ENCODE measurements at regions not wholly inside any gene's neighbourhood (a gene's known extent, or its start where the extent isn't known, plus 50 kb on each side); places are given as distances from the start of the nearest gene placed in this dataset.

GRCh38 chr12:124440841-124441381 is 126.5 kb downstream of the NCOR2 start:
- DNase-seq (ENCODE audit: insufficient read length, low spot score) = no peak
- no peak for TF ChIP-seq POLR2A (IDR thresholded peaks at IDR 0.05; ENCODE audit: low read depth, low read length)
- FAIRE-seq = no peak

- no peak for TF ChIP-seq POLR2A (IDR thresholded peaks at IDR 0.05; ENCODE audit: low read depth, low read length)
- FAIRE-seq = no peak
These were observed 127.3 kb downstream of the NCOR2 start for GRCh38 chr12:124440031-124440626.

GRCh38 chr12:124438437-124439056 is 128.9 kb downstream of the NCOR2 start:
- FAIRE-seq (no peak), DNase-seq (ENCODE audit: insufficient read length, low spot score) (no peak)
- no peak for TF ChIP-seq POLR2A (IDR thresholded peaks at IDR 0.05; ENCODE audit: low read depth, low read length)

More at GRCh38 chr12:124440031-124440626, 127.3 kb downstream of the NCOR2 start:
- DNase-seq (ENCODE audit: insufficient read length, low spot score) = no peak

GRCh38 chr12:124437617-124438436 is 129.6 kb downstream of the NCOR2 start:
- FAIRE-seq = no peak
- TF ChIP-seq POLR2A (IDR thresholded peaks at IDR 0.05; ENCODE audit: low read depth, low read length) = no peak
- DNase-seq (ENCODE audit: insufficient read length, low spot score) = no peak

- FAIRE-seq = no peak
- no peak for DNase-seq (ENCODE audit: insufficient read length, low spot score)
- TF ChIP-seq POLR2A (IDR thresholded peaks at IDR 0.05; ENCODE audit: low read depth, low read length) = no peak
These were observed 130.3 kb downstream of the NCOR2 start for GRCh38 chr12:124437121-124437520.

- no peak for FAIRE-seq
- peak; percentile 30 for DNase-seq (ENCODE audit: insufficient read length, low spot score)
- no peak for TF ChIP-seq POLR2A (IDR thresholded peaks at IDR 0.05; ENCODE audit: low read depth, low read length)
These were observed 131.0 kb downstream of the NCOR2 start for GRCh38 chr12:124436366-124436765.

- no peak for TF ChIP-seq POLR2A (IDR thresholded peaks at IDR 0.05; ENCODE audit: low read depth, low read length)
- DNase-seq (ENCODE audit: insufficient read length, low spot score) (no peak), FAIRE-seq (no peak)
These were observed 131.5 kb downstream of the NCOR2 start for GRCh38 chr12:124435806-124436345.

- DNase-seq (ENCODE audit: insufficient read length, low spot score) (no peak), FAIRE-seq (no peak)
- no peak for TF ChIP-seq POLR2A (IDR thresholded peaks at IDR 0.05; ENCODE audit: low read depth, low read length)
These were observed 132.2 kb downstream of the NCOR2 start for GRCh38 chr12:124434951-124435805.

- FAIRE-seq (no peak), DNase-seq (ENCODE audit: insufficient read length, low spot score) (no peak)
- TF ChIP-seq POLR2A (IDR thresholded peaks at IDR 0.05; ENCODE audit: low read depth, low read length) = no peak
These were observed 133.1 kb downstream of the NCOR2 start for GRCh38 chr12:124434354-124434753.

GRCh38 chr12:124433879-124434278 is 133.5 kb downstream of the NCOR2 start:
- FAIRE-seq (no peak), DNase-seq (ENCODE audit: insufficient read length, low spot score) (no peak)
- TF ChIP-seq POLR2A (IDR thresholded peaks at IDR 0.05; ENCODE audit: low read depth, low read length) = no peak

GRCh38 chr12:124433147-124433874 is 134.1 kb downstream of the NCOR2 start:
- no peak for TF ChIP-seq POLR2A (IDR thresholded peaks at IDR 0.05; ENCODE audit: low read depth, low read length)
- DNase-seq (ENCODE audit: insufficient read length, low spot score) (no peak), FAIRE-seq (no peak)

- no peak for FAIRE-seq
These were observed 135.0 kb downstream of the NCOR2 start for GRCh38 chr12:124432376-124432775.

GRCh38 chr12:124431971-124432370 is 135.4 kb downstream of the NCOR2 start:
- no peak for FAIRE-seq
- TF ChIP-seq POLR2A (IDR thresholded peaks at IDR 0.05; ENCODE audit: low read depth, low read length) = no peak
- DNase-seq (ENCODE audit: insufficient read length, low spot score) = no peak

More at GRCh38 chr12:124432376-124432775, 135.0 kb downstream of the NCOR2 start:
- DNase-seq (ENCODE audit: insufficient read length, low spot score) = no peak
- no peak for TF ChIP-seq POLR2A (IDR thresholded peaks at IDR 0.05; ENCODE audit: low read depth, low read length)
